ENCODE measurements at regions not wholly inside any gene's neighbourhood (a gene's known extent, or its start where the extent isn't known, plus 50 kb on each side); places are given as distances from the start of the nearest gene placed in this dataset.
"Not testable (repeated sequence)": the region's sequence is repeated elsewhere in the genome, so short reads cannot be mapped to it uniquely, and the experiment has no call there.

- WGBS, 2 experiments: 93 to 94% methylated on average over 9 of the region's 9 CpGs
- Histone ChIP-seq H3K27me3 (ENCODE audit: control insufficient read depth, insufficient read depth, low read length, poor library complexity, severe bottlenecking) (no peaks in the 10 kb centered on the region), H3K36me3 (ENCODE audit: control insufficient read depth, insufficient read depth, low read length) (no peaks in the 10 kb centered on the region), H3K4me3 (ENCODE audit: insufficient read depth, low read depth, low read length) (no peak overlapping the region), H3K9me3 (ENCODE audit: control insufficient read depth, low read length) (no peaks in the 10 kb centered on the region), H3K27ac (ENCODE audit: insufficient read depth, low read depth, low read length, poor library complexity, severe bottlenecking) (no peak overlapping the region), H3K4me1 (ENCODE audit: control insufficient read depth, insufficient read depth, low read length) (no peaks in the 10 kb centered on the region)
Observed at GRCh38 chr20:53774461-53775203, 181.0 kb upstream of the ZNF217 start.

- Histone ChIP-seq H3K36me3 (ENCODE audit: control insufficient read depth, insufficient read depth, low read length) (no peaks in the 10 kb centered on the region), H3K4me1 (ENCODE audit: control insufficient read depth, insufficient read depth, low read length) (no peaks in the 10 kb centered on the region), H3K9me3 (ENCODE audit: control insufficient read depth, low read length) (no peaks in the 10 kb centered on the region), H3K27ac (ENCODE audit: insufficient read depth, low read depth, low read length, poor library complexity, severe bottlenecking) (no peak overlapping the region), H3K4me3 (ENCODE audit: insufficient read depth, low read depth, low read length) (no peak overlapping the region), H3K27me3 (ENCODE audit: control insufficient read depth, insufficient read depth, low read length, poor library complexity, severe bottlenecking) (no peaks in the 10 kb centered on the region)
- 82 to 83% methylated on average over 1 of the region's 1 CpG for WGBS, 2 experiments
Observed at GRCh38 chr20:53773792-53774401, 180.3 kb upstream of the ZNF217 start.

DNA sequence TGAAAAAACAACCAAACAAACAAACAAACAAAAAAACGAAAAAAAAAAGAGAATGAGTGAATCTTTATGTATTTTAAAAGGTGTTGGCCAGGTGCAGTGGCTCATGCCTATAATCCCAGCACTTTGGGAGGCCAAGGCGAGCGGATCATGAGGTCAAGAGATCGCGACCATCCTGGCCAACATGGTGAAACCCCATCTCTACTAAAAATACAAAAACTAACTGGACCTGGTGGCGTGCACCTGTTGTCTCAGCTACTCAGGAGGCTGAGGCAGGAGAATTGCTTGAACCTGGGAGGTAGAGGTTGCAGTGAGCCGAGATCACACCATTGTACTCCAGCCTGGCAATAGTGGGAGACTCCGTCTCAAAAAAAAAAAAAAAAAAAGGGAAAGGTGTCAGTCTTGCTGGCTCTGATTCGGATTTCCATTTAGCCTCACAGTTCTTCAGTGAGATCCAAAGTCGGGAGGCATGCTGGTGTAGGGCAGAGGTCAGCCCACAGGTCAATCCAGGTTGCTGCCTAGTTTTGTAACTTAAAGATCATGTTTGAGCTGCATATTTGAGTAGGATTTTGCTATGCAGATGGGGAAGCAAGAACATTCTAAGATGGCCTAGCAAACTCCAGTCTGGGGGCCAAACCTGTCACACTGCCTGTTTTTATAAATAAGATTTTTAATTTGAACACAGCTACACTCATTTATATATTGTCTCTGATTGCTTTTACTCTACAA is 179.6 kb upstream of the ZNF217 start:
- H3K4me1 ChIP-seq (ENCODE audit: control insufficient read depth, insufficient read depth, low read length); H3K4me3 ChIP-seq (ENCODE audit: insufficient read depth, low read depth, low read length); H3K27ac ChIP-seq (ENCODE audit: insufficient read depth, low read depth, low read length, poor library complexity, severe bottlenecking): not testable (repeated sequence)

DNA sequence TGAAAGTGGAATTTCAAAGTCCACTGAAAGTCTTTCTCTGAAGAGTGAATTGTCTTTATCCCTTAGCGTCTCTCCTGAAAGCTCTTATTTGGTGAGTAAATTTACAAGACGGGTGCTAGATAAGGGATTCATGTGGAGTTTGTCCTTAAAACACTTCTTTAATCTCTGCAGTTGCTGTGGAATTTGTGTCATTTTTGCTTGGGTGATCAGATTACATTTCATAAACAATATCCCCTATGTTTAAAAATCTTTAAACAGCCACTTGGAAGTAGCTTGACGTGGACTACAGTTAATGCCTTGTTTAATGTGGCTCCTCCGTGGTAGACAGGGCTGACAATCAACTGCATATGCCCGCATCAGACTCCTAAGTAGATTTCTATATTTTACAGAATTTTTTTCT is 175.4 kb upstream of the ZNF217 start:
- H3K9me3 ChIP-seq (ENCODE audit: control insufficient read depth, low read length): no peaks in the 10 kb centered on the region
- H3K36me3 ChIP-seq (ENCODE audit: control insufficient read depth, insufficient read depth, low read length): no peaks in the 10 kb centered on the region
- H3K4me3 ChIP-seq (ENCODE audit: insufficient read depth, low read depth, low read length): no peak overlapping the region
- peaks cover under 1% of the 10 kb centered on the region for H3K4me1 ChIP-seq (ENCODE audit: control insufficient read depth, insufficient read depth, low read length)
- 60 to 76% methylated on average over 4 to 5 of the region's 5 CpGs for WGBS, 2 experiments
- H3K27ac ChIP-seq (ENCODE audit: insufficient read depth, low read depth, low read length, poor library complexity, severe bottlenecking): no peak overlapping the region
- no peaks in the 10 kb centered on the region for H3K27me3 ChIP-seq (ENCODE audit: control insufficient read depth, insufficient read depth, low read length, poor library complexity, severe bottlenecking)

More for the DNA sequence above, 179.6 kb upstream of the ZNF217 start:
- WGBS, 2 experiments: 82 to 87% methylated on average over 10 of the region's 10 CpGs
- not testable (repeated sequence) for H3K36me3 ChIP-seq (ENCODE audit: control insufficient read depth, insufficient read depth, low read length); H3K27me3 ChIP-seq (ENCODE audit: control insufficient read depth, insufficient read depth, low read length, poor library complexity, severe bottlenecking); H3K9me3 ChIP-seq (ENCODE audit: control insufficient read depth, low read length)

- Histone ChIP-seq H3K27ac (ENCODE audit: insufficient read depth, low read depth, low read length, poor library complexity, severe bottlenecking) (no peak overlapping the region), H3K36me3 (ENCODE audit: control insufficient read depth, insufficient read depth, low read length) (no peaks in the 10 kb centered on the region), H3K4me3 (ENCODE audit: insufficient read depth, low read depth, low read length) (no peak overlapping the region), H3K4me1 (ENCODE audit: control insufficient read depth, insufficient read depth, low read length) (peaks cover 6% of the 10 kb centered on the region), H3K27me3 (ENCODE audit: control insufficient read depth, insufficient read depth, low read length, poor library complexity, severe bottlenecking) (no peaks in the 10 kb centered on the region), H3K9me3 (ENCODE audit: control insufficient read depth, low read length) (no peaks in the 10 kb centered on the region)
- 13 to 19% methylated on average over 4 of the region's 4 CpGs for WGBS, 2 experiments
Observed at GRCh38 chr20:53768329-53768728, 174.7 kb upstream of the ZNF217 start.

GRCh38 chr20:53767206-53767930 is 173.7 kb upstream of the ZNF217 start:
- WGBS, 2 experiments: 85% methylated on average over 6 of the region's 6 CpGs
- H3K27ac ChIP-seq (ENCODE audit: insufficient read depth, low read depth, low read length, poor library complexity, severe bottlenecking): no peak overlapping the region

GRCh38 chr20:53764415-53764800 is 170.8 kb upstream of the ZNF217 start:
- WGBS, 2 experiments: 43 to 50% methylated on average over 2 of the region's 2 CpGs
- Histone ChIP-seq H3K4me3 (ENCODE audit: insufficient read depth, low read depth, low read length) (peak overlapping the region; percentile 25), H3K27ac (ENCODE audit: insufficient read depth, low read depth, low read length, poor library complexity, severe bottlenecking) (peak overlapping the region; percentile 41), H3K9me3 (ENCODE audit: control insufficient read depth, low read length) (no peaks in the 10 kb centered on the region), H3K36me3 (ENCODE audit: control insufficient read depth, insufficient read depth, low read length) (no peaks in the 10 kb centered on the region), H3K27me3 (ENCODE audit: control insufficient read depth, insufficient read depth, low read length, poor library complexity, severe bottlenecking) (no peaks in the 10 kb centered on the region), H3K4me1 (ENCODE audit: control insufficient read depth, insufficient read depth, low read length) (peaks cover 6% of the 10 kb centered on the region)

More at GRCh38 chr20:53767206-53767930, 173.7 kb upstream of the ZNF217 start:
- H3K4me3 ChIP-seq (ENCODE audit: insufficient read depth, low read depth, low read length): no peak overlapping the region
- H3K27me3 ChIP-seq (ENCODE audit: control insufficient read depth, insufficient read depth, low read length, poor library complexity, severe bottlenecking): no peaks in the 10 kb centered on the region
- H3K4me1 ChIP-seq (ENCODE audit: control insufficient read depth, insufficient read depth, low read length): peaks cover 6% of the 10 kb centered on the region
- no peaks in the 10 kb centered on the region for H3K36me3 ChIP-seq (ENCODE audit: control insufficient read depth, insufficient read depth, low read length)
- H3K9me3 ChIP-seq (ENCODE audit: control insufficient read depth, low read length): no peaks in the 10 kb centered on the region

DNA sequence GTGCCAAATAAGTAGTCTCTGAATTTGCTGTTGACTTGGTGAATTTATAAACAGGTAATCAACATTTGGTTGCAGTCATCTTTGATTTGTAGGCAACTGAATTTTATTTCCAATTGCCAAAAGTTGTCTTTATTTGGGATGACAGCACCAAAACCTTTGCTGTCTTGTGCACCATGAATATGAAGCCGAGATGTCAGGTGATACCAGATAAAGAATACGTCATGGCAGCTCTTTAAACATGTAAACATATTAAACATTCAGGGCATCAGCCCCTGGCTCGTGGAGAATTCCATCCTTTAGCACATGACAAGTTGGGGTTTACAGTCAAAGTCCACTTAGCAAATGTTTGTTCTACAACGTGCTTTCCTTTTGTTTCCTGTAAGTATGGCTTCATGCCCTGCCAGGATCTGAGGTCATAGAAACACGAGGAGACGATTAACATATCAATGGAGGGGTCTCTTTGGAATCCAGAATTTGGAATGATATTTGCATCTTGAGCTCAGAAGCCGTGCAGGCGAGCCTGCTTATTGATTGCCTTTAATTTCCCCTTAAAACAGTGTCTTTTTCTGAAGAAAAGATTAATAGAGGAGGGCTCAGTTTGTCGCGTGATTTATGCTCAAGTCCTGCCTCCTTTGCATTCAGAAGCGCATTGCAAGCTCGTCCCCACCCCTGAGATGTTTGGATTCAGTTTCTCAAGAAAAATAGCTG is 170.2 kb upstream of the ZNF217 start:
- peak overlapping the region; percentile 41 for H3K27ac ChIP-seq (ENCODE audit: insufficient read depth, low read depth, low read length, poor library complexity, severe bottlenecking)
- H3K36me3 ChIP-seq (ENCODE audit: control insufficient read depth, insufficient read depth, low read length): no peaks in the 10 kb centered on the region
- WGBS, 2 experiments: 9% methylated on average over 12 of the region's 12 CpGs
- peaks cover 6% of the 10 kb centered on the region for H3K4me1 ChIP-seq (ENCODE audit: control insufficient read depth, insufficient read depth, low read length)
- H3K27me3 ChIP-seq (ENCODE audit: control insufficient read depth, insufficient read depth, low read length, poor library complexity, severe bottlenecking): no peaks in the 10 kb centered on the region
- H3K4me3 ChIP-seq (ENCODE audit: insufficient read depth, low read depth, low read length): peak overlapping the region; percentile 25
- H3K9me3 ChIP-seq (ENCODE audit: control insufficient read depth, low read length): no peaks in the 10 kb centered on the region

DNA sequence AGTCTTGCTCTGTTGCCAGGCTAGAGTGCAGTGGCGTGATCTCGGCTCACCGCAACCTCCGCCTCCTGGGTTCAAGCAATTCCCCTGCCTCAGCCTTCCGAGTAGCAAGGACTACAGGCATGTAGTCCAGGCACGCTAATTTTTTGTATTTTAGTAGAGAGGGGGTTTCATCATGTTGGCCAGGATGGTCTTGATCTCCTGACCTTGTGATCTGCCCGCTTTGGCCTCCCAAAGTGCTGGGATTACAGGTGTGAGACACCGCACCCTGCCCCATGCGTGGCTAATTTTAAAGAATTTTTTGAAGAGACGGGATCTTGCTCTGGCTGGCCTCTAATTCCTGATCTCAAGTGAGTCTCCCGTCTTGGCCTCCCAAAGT is 168.8 kb upstream of the ZNF217 start:
- H3K27ac ChIP-seq (ENCODE audit: insufficient read depth, low read depth, low read length, poor library complexity, severe bottlenecking); H3K27me3 ChIP-seq (ENCODE audit: control insufficient read depth, insufficient read depth, low read length, poor library complexity, severe bottlenecking); H3K9me3 ChIP-seq (ENCODE audit: control insufficient read depth, low read length); H3K4me1 ChIP-seq (ENCODE audit: control insufficient read depth, insufficient read depth, low read length); H3K36me3 ChIP-seq (ENCODE audit: control insufficient read depth, insufficient read depth, low read length); H3K4me3 ChIP-seq (ENCODE audit: insufficient read depth, low read depth, low read length): not testable (repeated sequence)
- WGBS, 2 experiments: 92 to 95% methylated on average over 11 of the region's 11 CpGs
